HEK293 (cell line): ENCODE measurements at regions not wholly inside any gene's neighbourhood (a gene's known extent, or its start where the extent isn't known, plus 50 kb on each side); places are given as distances from the start of the nearest gene placed in this dataset.

Experiments used
- CTCF ChIA-PET: fragments of 350-600 bp; formaldehyde crosslinking; extraction: SDS; loops from one replicate; lab custom pipeline; 2021; ENCODE audit warnings: antibody characterized with exemption; lab: Yijun Ruan, JAX
- POLR2A ChIA-PET: fragments of 300-600 bp; formaldehyde crosslinking; extraction: SDS; loops from one replicate; lab custom pipeline; 2020; ENCODE audit warnings: antibody characterized with exemption, inconsistent platforms; lab: Yijun Ruan, JAX
- H3K27ac ChIP-seq: fragments of 200-500 bp; sonication (Bioruptor generic); 2 replicates; pipeline ENCODE4 v1.5.1; 2014; ENCODE audit warnings: low read depth, low read length, control low read depth, inconsistent platforms; ENCODE audit errors: extremely low read depth
- H3K36me3 ChIP-seq, 2 experiments: fragments of 200-500 bp in 1 of 2; sonication (Bioruptor generic) in 1 of 2; 1 replicate in 1 of 2; 2 replicates in 1 of 2; pipeline ENCODE4 v1.5.1; 2014 to 2017; ENCODE audit warnings: inconsistent platforms in 2 of 2, low read length in 2 of 2; ENCODE audit not compliant: control insufficient read depth in 2 of 2, insufficient read depth in 1 of 2
- H3K4me1 ChIP-seq: fragments of 200-500 bp; sonication (Bioruptor generic); 2 replicates; pipeline ENCODE4 v1.5.1; 2014; ENCODE audit warnings: mild to moderate bottlenecking, low read length, inconsistent platforms; ENCODE audit not compliant: control insufficient read depth, insufficient read depth
- H3K4me3 ChIP-seq: 2 replicates; pipeline ENCODE4 v1.5.1; 2011; ENCODE audit warnings: low read depth, mild to moderate bottlenecking, control low read depth, low read length, moderate library complexity
- H3K9me3 ChIP-seq: fragments of 200-500 bp; sonication (Bioruptor generic); 2 replicates; pipeline ENCODE4 v1.5.1; 2014; ENCODE audit warnings: low read depth, low read length, inconsistent platforms; ENCODE audit not compliant: control insufficient read depth, insufficient read depth
- GLIS1 ChIP-seq: fragments of 450-650 bp; formaldehyde crosslinking; IDR thresholded peaks from 2 replicates; pipeline ENCODE4 v1.5.1; 2016; ENCODE audit warnings: missing biosample characterization, missing genetic modification characterization
- MZF1 ChIP-seq: fragments of 450-650 bp; formaldehyde crosslinking; IDR thresholded peaks from 2 replicates; pipeline ENCODE4 v1.5.1; 2017; ENCODE audit warnings: missing biosample characterization, missing genetic modification characterization, borderline replicate concordance
- ZNF121 ChIP-seq: fragments of 450-650 bp; formaldehyde crosslinking; IDR thresholded peaks from 2 replicates; pipeline ENCODE4 v1.5.1; 2016; ENCODE audit warnings: missing biosample characterization, missing genetic modification characterization
- ZNF146 ChIP-seq: fragments of 450-650 bp; formaldehyde crosslinking; IDR thresholded peaks from 2 replicates; pipeline ENCODE4 v1.5.1; 2016; ENCODE audit warnings: missing biosample characterization, missing genetic modification characterization
- ZNF202 ChIP-seq: fragments of 450-650 bp; formaldehyde crosslinking; IDR thresholded peaks from 2 replicates; pipeline ENCODE4 v1.5.1; 2016; ENCODE audit warnings: missing biosample characterization, missing genetic modification characterization, borderline replicate concordance
- ZNF274 ChIP-seq, 2 experiments: fragments of 200-500 bp in 1 of 2; fragments of 450-650 bp in 1 of 2; sonication (Bioruptor generic) in 1 of 2; formaldehyde crosslinking in 1 of 2; IDR thresholded peaks; 2 replicates each; pipeline versions ENCODE4 v1.5.1 to v1.6.1; 2014 to 2016; ENCODE audit warnings: borderline replicate concordance in 1 of 2, inconsistent platforms in 1 of 2, low read length in 1 of 2, missing biosample characterization in 1 of 2, missing genetic modification characterization in 1 of 2
- ZNF354C ChIP-seq: fragments of 450-650 bp; formaldehyde crosslinking; IDR thresholded peaks from 2 replicates; pipeline ENCODE4 v1.5.1; 2016; ENCODE audit warnings: missing biosample characterization, missing genetic modification characterization, low read depth, borderline replicate concordance
- ZNF544 ChIP-seq: fragments of 450-650 bp; formaldehyde crosslinking; IDR thresholded peaks from 2 replicates; pipeline ENCODE4 v1.5.0; 2017; ENCODE audit warnings: missing biosample characterization, missing genetic modification characterization
- ZNF560 ChIP-seq: fragments of 450-650 bp; formaldehyde crosslinking; IDR thresholded peaks from 2 replicates; pipeline ENCODE4 v1.5.1; 2017; ENCODE audit warnings: missing biosample characterization, missing genetic modification characterization, borderline replicate concordance
- ZNF561 ChIP-seq: fragments of 450-650 bp; IDR thresholded peaks from 2 replicates; pipeline ENCODE4 v1.5.1; 2018; ENCODE audit warnings: missing biosample characterization, missing genetic modification characterization, borderline replicate concordance
- ZNF621 ChIP-seq: fragments of 450-650 bp; formaldehyde crosslinking; IDR thresholded peaks from 2 replicates; pipeline ENCODE4 v1.5.1; 2017; ENCODE audit warnings: missing biosample characterization, missing genetic modification characterization
- ZNF624 ChIP-seq: fragments of 450-650 bp; formaldehyde crosslinking; IDR thresholded peaks from 2 replicates; pipeline ENCODE4 v1.5.1; 2017; ENCODE audit warnings: missing biosample characterization, missing genetic modification characterization
- ZNF670 ChIP-seq: fragments of 450-650 bp; formaldehyde crosslinking; IDR thresholded peaks from 2 replicates; pipeline ENCODE4 v1.5.1; 2016; ENCODE audit warnings: missing biosample characterization, missing genetic modification characterization, low read depth
- TF ChIP-seq, protein P1 (sequence below): fragments of 450-650 bp; formaldehyde crosslinking; IDR thresholded peaks from 2 replicates; pipeline ENCODE4 v1.5.1; 2016; ENCODE audit warnings: missing biosample characterization, missing genetic modification characterization
- TF ChIP-seq, protein P2 (sequence below): fragments of 450-650 bp; formaldehyde crosslinking; IDR thresholded peaks from 2 replicates; pipeline ENCODE4 v1.5.1; 2016; ENCODE audit warnings: missing biosample characterization, missing genetic modification characterization, low read depth
- TF ChIP-seq, protein P3 (sequence below): fragments of 450-650 bp; formaldehyde crosslinking; IDR thresholded peaks from 2 replicates; pipeline ENCODE4 v1.5.1; 2016; ENCODE audit warnings: missing biosample characterization, missing genetic modification characterization
- TF ChIP-seq, protein P4 (sequence below): fragments of 450-650 bp; formaldehyde crosslinking; IDR thresholded peaks from 2 replicates; pipeline ENCODE4 v1.5.1; 2016; ENCODE audit warnings: missing biosample characterization, missing genetic modification characterization

DNA sequence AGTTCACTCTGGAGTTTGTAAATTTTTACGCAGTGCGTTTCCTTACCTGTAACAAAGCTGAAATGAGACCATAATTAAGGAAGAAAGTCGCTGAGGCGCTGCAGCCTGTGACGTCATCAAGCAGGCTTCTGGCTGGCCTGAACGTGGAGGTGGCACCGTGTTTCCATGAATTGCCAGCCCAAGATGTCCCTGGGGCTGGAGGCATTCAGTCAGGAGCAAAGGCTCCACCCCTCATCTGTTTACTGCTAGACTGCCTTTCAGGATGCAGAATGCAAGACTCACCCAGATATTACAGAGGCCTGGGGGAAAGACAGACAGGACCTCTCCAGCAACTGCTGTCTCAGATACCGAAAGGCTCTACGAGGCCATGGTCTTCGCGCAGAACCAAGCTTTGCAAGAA is 424.6 kb downstream of the TSHZ3 start:
- Histone ChIP-seq H3K9me3 (peaks cover 12% of the 10 kb centered on the region; the same call in 1 of the 2 replicates), H3K4me1 (no peaks in the 10 kb centered on the region), H3K4me3 (no peak overlapping the region), H3K27ac (no peak overlapping the region), H3K36me3 (no peaks in the 10 kb centered on the region)
- TF ChIP-seq, protein P1, sequence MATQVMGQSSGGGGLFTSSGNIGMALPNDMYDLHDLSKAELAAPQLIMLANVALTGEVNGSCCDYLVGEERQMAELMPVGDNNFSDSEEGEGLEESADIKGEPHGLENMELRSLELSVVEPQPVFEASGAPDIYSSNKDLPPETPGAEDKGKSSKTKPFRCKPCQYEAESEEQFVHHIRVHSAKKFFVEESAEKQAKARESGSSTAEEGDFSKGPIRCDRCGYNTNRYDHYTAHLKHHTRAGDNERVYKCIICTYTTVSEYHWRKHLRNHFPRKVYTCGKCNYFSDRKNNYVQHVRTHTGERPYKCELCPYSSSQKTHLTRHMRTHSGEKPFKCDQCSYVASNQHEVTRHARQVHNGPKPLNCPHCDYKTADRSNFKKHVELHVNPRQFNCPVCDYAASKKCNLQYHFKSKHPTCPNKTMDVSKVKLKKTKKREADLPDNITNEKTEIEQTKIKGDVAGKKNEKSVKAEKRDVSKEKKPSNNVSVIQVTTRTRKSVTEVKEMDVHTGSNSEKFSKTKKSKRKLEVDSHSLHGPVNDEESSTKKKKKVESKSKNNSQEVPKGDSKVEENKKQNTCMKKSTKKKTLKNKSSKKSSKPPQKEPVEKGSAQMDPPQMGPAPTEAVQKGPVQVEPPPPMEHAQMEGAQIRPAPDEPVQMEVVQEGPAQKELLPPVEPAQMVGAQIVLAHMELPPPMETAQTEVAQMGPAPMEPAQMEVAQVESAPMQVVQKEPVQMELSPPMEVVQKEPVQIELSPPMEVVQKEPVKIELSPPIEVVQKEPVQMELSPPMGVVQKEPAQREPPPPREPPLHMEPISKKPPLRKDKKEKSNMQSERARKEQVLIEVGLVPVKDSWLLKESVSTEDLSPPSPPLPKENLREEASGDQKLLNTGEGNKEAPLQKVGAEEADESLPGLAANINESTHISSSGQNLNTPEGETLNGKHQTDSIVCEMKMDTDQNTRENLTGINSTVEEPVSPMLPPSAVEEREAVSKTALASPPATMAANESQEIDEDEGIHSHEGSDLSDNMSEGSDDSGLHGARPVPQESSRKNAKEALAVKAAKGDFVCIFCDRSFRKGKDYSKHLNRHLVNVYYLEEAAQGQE, result no peak
- TF ChIP-seq ZNF670 (no peak), ZNF202 (tag by site-specific recombination) (no peak), ZNF354C (tag by site-specific recombination) (no peak)
- TF ChIP-seq, protein P2, sequence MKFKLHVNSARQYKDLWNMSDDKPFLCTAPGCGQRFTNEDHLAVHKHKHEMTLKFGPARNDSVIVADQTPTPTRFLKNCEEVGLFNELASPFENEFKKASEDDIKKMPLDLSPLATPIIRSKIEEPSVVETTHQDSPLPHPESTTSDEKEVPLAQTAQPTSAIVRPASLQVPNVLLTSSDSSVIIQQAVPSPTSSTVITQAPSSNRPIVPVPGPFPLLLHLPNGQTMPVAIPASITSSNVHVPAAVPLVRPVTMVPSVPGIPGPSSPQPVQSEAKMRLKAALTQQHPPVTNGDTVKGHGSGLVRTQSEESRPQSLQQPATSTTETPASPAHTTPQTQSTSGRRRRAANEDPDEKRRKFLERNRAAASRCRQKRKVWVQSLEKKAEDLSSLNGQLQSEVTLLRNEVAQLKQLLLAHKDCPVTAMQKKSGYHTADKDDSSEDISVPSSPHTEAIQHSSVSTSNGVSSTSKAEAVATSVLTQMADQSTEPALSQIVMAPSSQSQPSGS (tag by site-specific recombination), result peak; percentile 70
- POLR2A ChIA-PET, result interaction anchor here (0.6 kb wide), 1 partner anchor 1174 kb away, joined by 3 read pairs; no protein-coding TSS in a partner anchor
- CTCF ChIA-PET, result no interaction called here

DNA sequence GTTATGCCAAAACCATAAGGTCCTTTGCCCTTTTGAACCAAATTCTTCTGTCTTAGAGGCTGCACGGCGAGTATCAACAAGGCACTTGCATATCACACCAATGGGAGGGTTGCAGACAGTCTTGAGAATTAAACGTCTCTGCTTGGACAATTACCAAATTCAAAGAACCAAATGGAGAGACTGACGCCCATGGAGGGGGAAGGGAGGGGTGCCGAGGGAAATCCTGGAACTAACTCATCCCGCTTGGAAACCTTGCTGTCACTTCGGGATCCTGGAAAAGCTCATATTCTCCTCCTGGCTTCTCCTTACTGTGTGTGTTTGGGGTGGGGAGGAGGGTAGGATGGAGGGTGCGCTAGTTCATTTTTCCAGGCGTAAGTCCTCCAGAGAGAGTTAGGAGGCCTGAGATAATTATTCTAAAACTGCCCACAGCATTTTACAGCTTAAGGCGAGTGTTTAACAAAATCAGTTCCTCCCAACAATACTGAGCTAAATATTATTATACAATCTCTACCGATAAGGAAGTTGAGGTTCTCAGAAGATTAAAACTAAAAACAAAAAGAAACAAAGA is 425.1 kb downstream of the TSHZ3 start:
- TF ChIP-seq ZNF561 (tag by site-specific recombination) (no peak), ZNF544 (no peak), ZNF146 (tag by site-specific recombination) (no peak), ZNF560 (no peak)
- TF ChIP-seq, protein P3, sequence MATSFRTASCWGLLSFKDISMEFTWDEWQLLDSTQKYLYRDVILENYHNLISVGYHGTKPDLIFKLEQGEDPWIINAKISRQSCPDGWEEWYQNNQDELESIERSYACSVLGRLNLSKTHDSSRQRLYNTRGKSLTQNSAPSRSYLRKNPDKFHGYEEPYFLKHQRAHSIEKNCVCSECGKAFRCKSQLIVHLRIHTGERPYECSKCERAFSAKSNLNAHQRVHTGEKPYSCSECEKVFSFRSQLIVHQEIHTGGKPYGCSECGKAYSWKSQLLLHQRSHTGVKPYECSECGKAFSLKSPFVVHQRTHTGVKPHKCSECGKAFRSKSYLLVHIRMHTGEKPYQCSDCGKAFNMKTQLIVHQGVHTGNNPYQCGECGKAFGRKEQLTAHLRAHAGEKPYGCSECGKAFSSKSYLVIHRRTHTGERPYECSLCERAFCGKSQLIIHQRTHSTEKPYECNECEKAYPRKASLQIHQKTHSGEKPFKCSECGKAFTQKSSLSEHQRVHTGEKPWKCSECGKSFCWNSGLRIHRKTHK (tag by site-specific recombination), result no peak
- TF ChIP-seq, protein P4, sequence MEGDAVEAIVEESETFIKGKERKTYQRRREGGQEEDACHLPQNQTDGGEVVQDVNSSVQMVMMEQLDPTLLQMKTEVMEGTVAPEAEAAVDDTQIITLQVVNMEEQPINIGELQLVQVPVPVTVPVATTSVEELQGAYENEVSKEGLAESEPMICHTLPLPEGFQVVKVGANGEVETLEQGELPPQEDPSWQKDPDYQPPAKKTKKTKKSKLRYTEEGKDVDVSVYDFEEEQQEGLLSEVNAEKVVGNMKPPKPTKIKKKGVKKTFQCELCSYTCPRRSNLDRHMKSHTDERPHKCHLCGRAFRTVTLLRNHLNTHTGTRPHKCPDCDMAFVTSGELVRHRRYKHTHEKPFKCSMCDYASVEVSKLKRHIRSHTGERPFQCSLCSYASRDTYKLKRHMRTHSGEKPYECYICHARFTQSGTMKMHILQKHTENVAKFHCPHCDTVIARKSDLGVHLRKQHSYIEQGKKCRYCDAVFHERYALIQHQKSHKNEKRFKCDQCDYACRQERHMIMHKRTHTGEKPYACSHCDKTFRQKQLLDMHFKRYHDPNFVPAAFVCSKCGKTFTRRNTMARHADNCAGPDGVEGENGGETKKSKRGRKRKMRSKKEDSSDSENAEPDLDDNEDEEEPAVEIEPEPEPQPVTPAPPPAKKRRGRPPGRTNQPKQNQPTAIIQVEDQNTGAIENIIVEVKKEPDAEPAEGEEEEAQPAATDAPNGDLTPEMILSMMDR (tag by site-specific recombination), result no peak
- no peak overlapping the region for H3K27ac ChIP-seq
- CTCF ChIA-PET, result no interaction called here
- H3K9me3 ChIP-seq, result peaks cover 12% of the 10 kb centered on the region; the same call in 1 of the 2 replicates
- no peak overlapping the region for H3K4me3 ChIP-seq
- H3K36me3 ChIP-seq, result no peaks in the 10 kb centered on the region
- no peaks in the 10 kb centered on the region for H3K4me1 ChIP-seq
- POLR2A ChIA-PET, result no interaction called here

DNA sequence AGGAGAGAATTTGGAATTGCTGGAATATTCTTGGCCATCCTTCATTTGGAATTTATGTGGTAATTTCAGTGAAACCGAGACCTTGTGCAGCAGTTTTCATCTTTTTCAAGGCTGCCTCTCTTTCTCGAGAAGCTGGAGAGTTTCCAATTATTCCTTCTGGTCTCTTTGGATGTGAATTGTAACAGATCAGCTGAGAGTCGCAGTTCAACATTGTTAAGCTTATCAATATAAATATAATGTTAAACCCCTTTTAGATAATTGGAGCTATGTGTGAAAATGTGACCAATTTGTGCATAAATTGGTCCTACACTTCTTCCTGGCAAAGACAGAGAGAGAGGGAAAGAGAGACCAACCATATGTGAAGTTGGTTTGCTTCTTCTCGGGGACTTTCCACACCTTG is 425.6 kb downstream of the TSHZ3 start:
- TF ChIP-seq ZNF621 (tag by site-specific recombination) (no peak), ZNF624 (tag by site-specific recombination) (no peak), MZF1 (no peak), ZNF121 (tag by site-specific recombination) (no peak), ZNF274 (IDR thresholded peaks at IDR 0.05; ENCODE audit: low read length) (no peak), ZNF274 (tag by site-specific recombination; IDR thresholded peaks at IDR 0.05; ENCODE audit: borderline replicate concordance) (no peak), GLIS1 (tag by site-specific recombination) (no peak)
- Histone ChIP-seq H3K4me1 (no peaks in the 10 kb centered on the region), H3K9me3 (peaks cover 9% of the 10 kb centered on the region; the same call in 1 of the 2 replicates), H3K27ac (no peak overlapping the region), H3K36me3 (no peaks in the 10 kb centered on the region), H3K4me3 (no peak overlapping the region)
- ChIA-PET CTCF (no interaction called here), POLR2A (no interaction called here)
